VCaP (cell line): ENCODE measurements at regions not wholly inside any gene's neighbourhood (a gene's known extent, or its start where the extent isn't known, plus 50 kb on each side); places are given as distances from the start of the nearest gene placed in this dataset.

Source experiments
- H3K27ac ChIP-seq: fragments of 450-650 bp; 2 replicates; pipeline ENCODE4 v1.5.1; 2017
- TF ChIP-seq, protein P1 (sequence below): fragments of 450-650 bp; conservative IDR thresholded peaks from 2 replicates; pipeline ENCODE4 v1.5.1; 2017; ENCODE audit warnings: mild to moderate bottlenecking, moderate library complexity

GRCh38 chr5:89444088-89444487 is 561.1 kb upstream of the MEF2C start:
- TF ChIP-seq, protein P1, sequence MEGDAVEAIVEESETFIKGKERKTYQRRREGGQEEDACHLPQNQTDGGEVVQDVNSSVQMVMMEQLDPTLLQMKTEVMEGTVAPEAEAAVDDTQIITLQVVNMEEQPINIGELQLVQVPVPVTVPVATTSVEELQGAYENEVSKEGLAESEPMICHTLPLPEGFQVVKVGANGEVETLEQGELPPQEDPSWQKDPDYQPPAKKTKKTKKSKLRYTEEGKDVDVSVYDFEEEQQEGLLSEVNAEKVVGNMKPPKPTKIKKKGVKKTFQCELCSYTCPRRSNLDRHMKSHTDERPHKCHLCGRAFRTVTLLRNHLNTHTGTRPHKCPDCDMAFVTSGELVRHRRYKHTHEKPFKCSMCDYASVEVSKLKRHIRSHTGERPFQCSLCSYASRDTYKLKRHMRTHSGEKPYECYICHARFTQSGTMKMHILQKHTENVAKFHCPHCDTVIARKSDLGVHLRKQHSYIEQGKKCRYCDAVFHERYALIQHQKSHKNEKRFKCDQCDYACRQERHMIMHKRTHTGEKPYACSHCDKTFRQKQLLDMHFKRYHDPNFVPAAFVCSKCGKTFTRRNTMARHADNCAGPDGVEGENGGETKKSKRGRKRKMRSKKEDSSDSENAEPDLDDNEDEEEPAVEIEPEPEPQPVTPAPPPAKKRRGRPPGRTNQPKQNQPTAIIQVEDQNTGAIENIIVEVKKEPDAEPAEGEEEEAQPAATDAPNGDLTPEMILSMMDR, result no peak
- H3K27ac ChIP-seq, result no peak overlapping the region

GRCh38 chr5:89443508-89443907 is 560.5 kb upstream of the MEF2C start:
- no peak overlapping the region for H3K27ac ChIP-seq
- TF ChIP-seq, protein P1, result no peak

- no peak overlapping the region for H3K27ac ChIP-seq
- TF ChIP-seq, protein P1, result no peak
Observed at GRCh38 chr5:89441965-89442364, 559.0 kb upstream of the MEF2C start.

DNA sequence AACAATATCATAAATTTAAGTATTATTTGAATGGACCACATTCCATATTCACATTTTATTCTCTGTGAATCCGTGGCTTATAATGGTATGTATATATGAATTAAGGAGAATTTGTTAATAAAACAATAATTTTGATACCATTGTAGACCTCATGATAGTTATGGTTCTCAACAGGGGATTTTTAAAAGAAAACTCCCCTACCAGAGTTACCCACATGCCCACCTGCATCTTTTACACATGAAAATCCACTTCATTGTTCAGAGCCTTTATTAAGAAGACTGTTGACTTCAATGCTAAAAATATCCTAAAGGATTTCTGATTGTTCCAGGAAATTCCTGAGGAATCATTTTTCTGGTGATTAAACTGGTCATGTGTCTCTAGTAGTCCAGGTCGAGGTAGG is 557.7 kb upstream of the MEF2C start:
- TF ChIP-seq, protein P1, result no peak

DNA sequence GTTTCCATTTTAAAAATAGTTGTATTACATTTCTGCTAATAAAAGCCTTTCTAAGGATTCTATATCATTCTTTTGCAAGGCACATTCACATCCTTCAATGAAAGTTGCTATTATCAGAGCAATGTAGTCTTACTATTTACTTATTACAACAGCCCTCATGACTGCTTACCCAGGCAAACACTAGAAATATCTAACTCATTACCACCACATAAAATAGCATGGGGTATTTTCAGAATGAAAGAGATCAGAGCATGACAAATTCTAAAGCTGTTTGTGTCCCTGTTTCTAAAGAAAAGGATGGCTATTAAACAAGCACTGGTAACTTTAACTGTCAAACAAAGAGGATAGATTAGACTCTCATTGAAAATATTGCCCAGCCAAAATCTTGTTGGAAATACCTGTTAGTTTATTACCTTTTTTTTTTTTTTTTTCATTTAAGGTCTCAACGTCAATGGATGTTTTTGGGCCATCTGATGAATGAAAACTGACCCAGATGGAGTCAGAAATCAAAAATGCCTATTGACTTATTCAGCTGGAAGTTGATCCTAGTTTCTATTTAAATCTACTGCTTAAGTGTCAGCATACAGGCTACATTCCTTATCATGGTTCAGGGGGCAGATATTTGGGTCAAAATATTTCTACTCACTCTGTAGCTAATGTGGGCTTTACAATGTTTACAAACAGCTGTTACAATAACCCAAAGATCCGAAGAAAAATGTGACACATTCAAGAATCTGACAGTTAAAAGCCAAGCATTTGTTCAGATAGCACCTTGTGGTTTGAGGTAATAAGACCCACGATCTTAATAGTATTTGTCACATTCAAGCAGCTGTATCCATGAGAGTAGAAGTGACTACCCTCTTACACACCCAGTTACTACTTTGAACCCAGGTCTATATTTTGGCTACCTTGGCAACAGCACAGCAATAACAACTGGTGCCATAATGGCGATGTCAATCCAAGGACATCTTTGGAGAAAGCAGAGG is 554.8 kb upstream of the MEF2C start:
- H3K27ac ChIP-seq, result no peak overlapping the region
- TF ChIP-seq, protein P1, result no peak

More for the DNA sequence above, 557.7 kb upstream of the MEF2C start:
- H3K27ac ChIP-seq, result no peak overlapping the region

DNA sequence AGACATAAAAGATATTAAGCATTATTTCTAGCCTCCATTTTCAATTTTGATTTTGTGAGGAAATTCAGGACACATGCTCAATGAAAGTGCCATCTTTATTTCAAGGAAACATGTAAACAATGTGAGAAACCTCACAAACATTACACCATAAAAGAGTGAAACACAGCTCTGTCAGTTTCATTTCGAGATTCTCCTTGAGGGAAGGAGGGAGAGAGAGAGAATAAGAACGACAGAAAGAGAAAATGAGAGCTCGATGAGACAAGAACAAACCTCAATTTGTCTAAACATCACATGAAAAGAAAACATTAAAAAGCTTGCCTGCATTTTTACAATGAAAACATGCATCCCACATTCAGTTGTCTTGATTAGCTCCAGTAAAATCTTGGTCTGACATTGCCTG is 553.5 kb upstream of the MEF2C start:
- TF ChIP-seq, protein P1, result no peak
- H3K27ac ChIP-seq, result no peak overlapping the region

DNA sequence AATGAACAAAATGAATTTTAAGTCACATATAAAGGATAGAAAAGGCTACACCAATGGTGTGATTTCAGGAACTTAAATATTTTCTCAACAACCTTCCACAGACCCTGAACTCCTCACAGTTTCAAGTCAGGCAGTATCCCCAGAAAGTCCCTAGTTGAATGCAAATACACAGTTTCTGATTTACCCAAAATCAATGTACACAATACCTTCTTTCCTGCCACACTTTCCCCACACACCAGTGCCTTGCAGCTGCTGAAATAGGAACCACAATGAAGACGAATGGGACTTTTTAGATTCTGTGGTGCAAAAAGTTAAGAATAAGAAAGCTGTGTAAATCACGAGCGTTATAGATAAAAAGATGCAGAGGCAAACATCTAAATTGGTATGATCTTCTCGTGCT is 552.4 kb upstream of the MEF2C start:
- TF ChIP-seq, protein P1, result no peak
- H3K27ac ChIP-seq, result no peak overlapping the region
